Esophagus muscularis mucosa (tissue), 4 donors: ENCODE measurements at regions not wholly inside any gene's neighbourhood (a gene's known extent, or its start where the extent isn't known, plus 50 kb on each side); places are given as distances from the start of the nearest gene placed in this dataset.

Source experiments
- DNase-seq: peaks from one replicate; pipeline ENCODE4 v3.0.0-alpha.2; 2017; ENCODE audit errors: extremely low spot score
- H3K27ac ChIP-seq, 4 donors: fragments of 200-600 bp; sonication (generic); replicated peaks in 1 of 4; 1 replicate in 3 of 4; 2 replicates in 1 of 4; pipeline ENCODE4 v1.5.1; 2016 to 2019; ENCODE audit warnings: mild to moderate bottlenecking in 1 of 4
- H3K27me3 ChIP-seq, 4 donors: fragments of 200-600 bp; sonication (generic); one replicate each; pipeline versions ENCODE4 v1.5.1 to v1.6.0; 2016 to 2019
- H3K36me3 ChIP-seq, 4 donors: fragments of 200-600 bp; sonication (generic); one replicate each; pipeline ENCODE4 v1.5.1; 2016 to 2019
- H3K4me1 ChIP-seq, 4 donors: fragments of 200-600 bp; sonication (generic); one replicate each; pipeline ENCODE4 v1.5.1; 2016 to 2019
- H3K4me3 ChIP-seq, 4 donors: fragments of 200-600 bp; sonication (generic); 1 replicate in 2 of 4; 2 replicates in 2 of 4; pipeline ENCODE4 v1.5.1; 2016 to 2019; ENCODE audit warnings: mild to moderate bottlenecking in 4 of 4, moderate library complexity in 1 of 4
- H3K9me3 ChIP-seq, 4 donors: fragments of 200-600 bp; sonication (generic); 1 replicate in 3 of 4; 2 replicates in 1 of 4; pipeline ENCODE4 v1.5.1; 2016 to 2019
- CTCF ChIP-seq, 3 experiments: fragments of 200-600 bp in 2 of 3; fragments of 450-650 bp in 1 of 3; sonication (generic) in 2 of 3; IDR thresholded peaks; one replicate each; pipeline ENCODE4 v1.5.1; 2017 to 2019; ENCODE audit warnings: antibody characterized with exemption in 3 of 3, mild to moderate bottlenecking in 2 of 3, moderate library complexity in 1 of 3
- EP300 ChIP-seq: sonication (generic); formaldehyde crosslinking; IDR thresholded peaks from one replicate; pipeline ENCODE4 v1.6.1; 2017; ENCODE audit warnings: antibody characterized with exemption
- POLR2A ChIP-seq: fragments of 450-650 bp; IDR thresholded peaks from one replicate; pipeline ENCODE4 v1.6.1; 2017; ENCODE audit warnings: antibody characterized with exemption, moderate library complexity, mild to moderate bottlenecking, low read depth
- POLR2AphosphoS5 ChIP-seq, 2 donors: sonication (generic); formaldehyde crosslinking; IDR thresholded peaks; one replicate each; pipeline ENCODE4 v1.6.1; 2017; ENCODE audit warnings: antibody characterized with exemption in 2 of 2
- WGBS: methylation state at CpG from one replicate; pipeline ENCODE4 v1.1.5; 2018; 5-methylcytosine and 5-hydroxymethylcytosine counted together
- intact Hi-C: fragments of 100-400 bp; cut with DNase I; formaldehyde crosslinking; loops from one replicate; pipeline ENCODE4 v1.15.1; 2023

- intact Hi-C loops: no loop called here
- peaks cover 0 to 19% (median 1%) of the 10 kb centered on the region in 4 donors for H3K9me3 ChIP-seq
Observed at GRCh38 chr13:48838193-48838973, 137.3 kb upstream of the FNDC3A start.

DNA sequence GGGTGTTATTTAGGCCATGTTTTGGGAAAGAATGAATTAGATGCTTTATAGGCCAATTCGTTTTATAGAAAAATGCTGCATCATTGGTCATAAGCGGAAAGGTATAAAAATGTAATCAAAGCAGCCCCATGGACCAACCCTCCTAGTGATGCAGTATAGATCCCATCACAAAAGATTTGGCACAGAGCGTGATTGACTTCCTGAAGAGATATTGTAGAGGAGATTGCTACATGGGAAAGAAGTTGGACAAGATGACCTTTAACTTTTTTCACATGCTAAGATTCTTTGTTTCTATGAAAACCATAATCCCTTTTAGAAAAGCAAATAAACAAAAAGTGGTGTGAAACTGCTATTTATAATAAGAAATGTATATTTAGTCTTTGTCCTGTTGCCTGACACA is 136.5 kb upstream of the FNDC3A start:
- DNase-seq: no peak

More at GRCh38 chr13:48838193-48838973, 137.3 kb upstream of the FNDC3A start:
- Histone ChIP-seq H3K27ac (no peak overlapping the region), H3K27me3 (no peaks in the 10 kb centered on the region), H3K4me3 (no peak overlapping the region), H3K36me3 (no peaks in the 10 kb centered on the region), H3K4me1 (no peaks in the 10 kb centered on the region)
- TF ChIP-seq CTCF (IDR thresholded peaks at IDR 0.05) (no peak), POLR2A (no peak), POLR2AphosphoS5 (IDR thresholded peaks at IDR 0.05) (no peak), EP300 (no peak)
- 63% methylated on average over 5 of the region's 5 CpGs for WGBS
- DNase-seq: no peak

GRCh38 chr13:48840366-48840765 is 135.3 kb upstream of the FNDC3A start:
- intact Hi-C loops: no loop called here
- WGBS: 94% methylated on average over 1 of the region's 1 CpG
- Histone ChIP-seq H3K9me3 (peaks cover 0 to 6% (median under 1%) of the 10 kb centered on the region in 4 donors), H3K27me3 (no peaks in the 10 kb centered on the region), H3K36me3 (no peaks in the 10 kb centered on the region), H3K4me1 (no peaks in the 10 kb centered on the region), H3K4me3 (no peak overlapping the region), H3K27ac (no peak overlapping the region)
- peak; percentile 42 for DNase-seq
- TF ChIP-seq POLR2AphosphoS5 (IDR thresholded peaks at IDR 0.05) (no peak), CTCF (IDR thresholded peaks at IDR 0.05) (no peak), EP300 (no peak), POLR2A (no peak)

More for the DNA sequence above, 136.5 kb upstream of the FNDC3A start:
- no peaks in the 10 kb centered on the region for H3K27me3 ChIP-seq
- peaks cover 0 to 18% (median 1%) of the 10 kb centered on the region in 4 donors for H3K9me3 ChIP-seq
- no peaks in the 10 kb centered on the region for H3K4me1 ChIP-seq
- WGBS: 87% methylated on average over 3 of the region's 3 CpGs
- TF ChIP-seq POLR2A (no peak), POLR2AphosphoS5 (IDR thresholded peaks at IDR 0.05) (no peak), EP300 (no peak), CTCF (IDR thresholded peaks at IDR 0.05) (no peak)
- H3K27ac ChIP-seq: no peak overlapping the region
- intact Hi-C loops: no loop called here
- H3K36me3 ChIP-seq: no peaks in the 10 kb centered on the region
- no peak overlapping the region for H3K4me3 ChIP-seq

DNA sequence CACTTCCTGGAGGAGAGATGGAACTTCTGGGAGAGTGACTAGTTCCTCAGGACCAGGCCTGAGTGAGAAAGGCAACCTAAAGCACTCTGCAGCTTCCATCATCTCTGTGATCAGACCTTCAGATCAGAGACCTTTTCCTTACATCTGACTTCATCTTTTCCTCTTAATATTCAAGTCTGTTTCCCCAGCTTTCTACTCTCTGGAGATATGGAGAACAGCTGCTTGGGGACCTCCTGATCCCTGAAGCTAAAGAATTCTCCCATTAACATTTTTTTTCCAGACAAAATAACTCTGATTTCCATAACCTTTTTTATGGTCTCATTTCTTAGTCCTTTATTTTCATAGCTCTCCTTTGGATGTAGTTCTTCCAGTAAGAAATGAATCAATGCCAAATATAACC is 133.4 kb upstream of the FNDC3A start:
- peak; percentile 47 for DNase-seq
- H3K9me3 ChIP-seq: no peaks in the 10 kb centered on the region
- intact Hi-C loops: no loop called here
- no peaks in the 10 kb centered on the region for H3K4me1 ChIP-seq
- H3K27ac ChIP-seq: no peak overlapping the region
- no peaks in the 10 kb centered on the region for H3K27me3 ChIP-seq
- TF ChIP-seq CTCF (IDR thresholded peaks at IDR 0.05): no peak
- no peak for TF ChIP-seq POLR2A
- no peak for TF ChIP-seq POLR2AphosphoS5 (IDR thresholded peaks at IDR 0.05)
- no peak for TF ChIP-seq EP300
- H3K4me3 ChIP-seq: no peak overlapping the region
- no peaks in the 10 kb centered on the region for H3K36me3 ChIP-seq
